ENCODE measurements at regions not wholly inside any gene's neighbourhood (a gene's known extent, or its start where the extent isn't known, plus 50 kb on each side); places are given as distances from the start of the nearest gene placed in this dataset.

GRCh38 chr13:74979703-74980102 is 502.3 kb downstream of the TBC1D4 start:
- no peak overlapping the region for H4K8ac ChIP-seq (ENCODE audit: low read depth, low read length)
- H3K18ac ChIP-seq (ENCODE audit: low read length), result no peak overlapping the region
- H3K4me2 ChIP-seq (ENCODE audit: low read length), result no peak overlapping the region
- H3K4me3 ChIP-seq (ENCODE audit: low read length), result no peak overlapping the region
- no peak overlapping the region for H2BK5ac ChIP-seq (ENCODE audit: low read length)
- no peaks in the 10 kb centered on the region for H3K79me2 ChIP-seq (ENCODE audit: control insufficient read depth, insufficient read depth, low read length)
- H3K9ac ChIP-seq (ENCODE audit: low read length), result no peak overlapping the region
- no peaks in the 10 kb centered on the region for H3K36me3 ChIP-seq (ENCODE audit: control insufficient read depth, insufficient read depth, low read length)
- H3K27ac ChIP-seq (ENCODE audit: low read depth, low read length), result no peak overlapping the region
- no peak overlapping the region for H3K56ac ChIP-seq (ENCODE audit: low read length)
- no peaks in the 10 kb centered on the region for H3K79me1 ChIP-seq (ENCODE audit: low read length)
- DNase-seq, result no peak
- H2BK15ac ChIP-seq (replicated peaks; ENCODE audit: low read depth), result no peak overlapping the region
- no peak overlapping the region for H3K23ac ChIP-seq (ENCODE audit: low read length)
- H4K5ac ChIP-seq (ENCODE audit: low read length), result no peak overlapping the region
- H3K27me3 ChIP-seq (ENCODE audit: insufficient read depth, low read length, poor library complexity), result no peaks in the 10 kb centered on the region
- no peak overlapping the region for H3K4ac ChIP-seq (ENCODE audit: low read depth, low read length)
- H3K4me1 ChIP-seq (ENCODE audit: control insufficient read depth, low read depth, low read length), result no peaks in the 10 kb centered on the region
- no CpG with 5 or more reads among the region's 2 CpGs for WGBS (ENCODE audit: extremely low coverage, insufficient coverage, low lambda C conversion rate)
- no peak overlapping the region for H2BK120ac ChIP-seq (ENCODE audit: low read depth, low read length)
- H2AK5ac ChIP-seq (ENCODE audit: low read length), result no peak overlapping the region

GRCh38 chr13:74978591-74978990 is 503.4 kb downstream of the TBC1D4 start:
- Histone ChIP-seq H2BK120ac (ENCODE audit: low read depth, low read length) (no peak overlapping the region), H4K8ac (ENCODE audit: low read depth, low read length) (no peak overlapping the region), H3K18ac (ENCODE audit: low read length) (no peak overlapping the region), H3K27me3 (ENCODE audit: insufficient read depth, low read length, poor library complexity) (no peaks in the 10 kb centered on the region), H3K4me2 (ENCODE audit: low read length) (no peak overlapping the region), H3K79me2 (ENCODE audit: control insufficient read depth, insufficient read depth, low read length) (no peaks in the 10 kb centered on the region), H2BK5ac (ENCODE audit: low read length) (no peak overlapping the region), H3K4ac (ENCODE audit: low read depth, low read length) (no peak overlapping the region), H3K9ac (ENCODE audit: low read length) (no peak overlapping the region), H2AK5ac (ENCODE audit: low read length) (no peak overlapping the region), H3K56ac (ENCODE audit: low read length) (no peak overlapping the region), H3K27ac (ENCODE audit: low read depth, low read length) (no peak overlapping the region), H3K4me3 (ENCODE audit: low read length) (no peak overlapping the region), H3K4me1 (ENCODE audit: control insufficient read depth, low read depth, low read length) (no peaks in the 10 kb centered on the region), H3K79me1 (ENCODE audit: low read length) (no peaks in the 10 kb centered on the region), H2BK15ac (replicated peaks; ENCODE audit: low read depth) (no peak overlapping the region), H4K5ac (ENCODE audit: low read length) (no peak overlapping the region), H3K23ac (ENCODE audit: low read length) (no peak overlapping the region), H3K36me3 (ENCODE audit: control insufficient read depth, insufficient read depth, low read length) (no peaks in the 10 kb centered on the region)
- DNase-seq, result peak; percentile 26
- no CpG with 5 or more reads among the region's 6 CpGs for WGBS (ENCODE audit: extremely low coverage, insufficient coverage, low lambda C conversion rate)

GRCh38 chr13:74977498-74977897 is 504.5 kb downstream of the TBC1D4 start:
- Histone ChIP-seq H2BK15ac (replicated peaks; ENCODE audit: low read depth) (no peak overlapping the region), H2BK5ac (ENCODE audit: low read length) (no peak overlapping the region), H2BK120ac (ENCODE audit: low read depth, low read length) (no peak overlapping the region), H3K23ac (ENCODE audit: low read length) (no peak overlapping the region), H4K5ac (ENCODE audit: low read length) (no peak overlapping the region), H3K79me1 (ENCODE audit: low read length) (no peaks in the 10 kb centered on the region), H3K4ac (ENCODE audit: low read depth, low read length) (no peak overlapping the region), H3K4me1 (ENCODE audit: control insufficient read depth, low read depth, low read length) (no peaks in the 10 kb centered on the region), H3K36me3 (ENCODE audit: control insufficient read depth, insufficient read depth, low read length) (no peaks in the 10 kb centered on the region), H3K79me2 (ENCODE audit: control insufficient read depth, insufficient read depth, low read length) (no peaks in the 10 kb centered on the region), H2AK5ac (ENCODE audit: low read length) (no peak overlapping the region), H3K18ac (ENCODE audit: low read length) (no peak overlapping the region), H3K4me2 (ENCODE audit: low read length) (no peak overlapping the region), H3K27ac (ENCODE audit: low read depth, low read length) (no peak overlapping the region), H4K8ac (ENCODE audit: low read depth, low read length) (no peak overlapping the region), H3K9ac (ENCODE audit: low read length) (no peak overlapping the region), H3K4me3 (ENCODE audit: low read length) (no peak overlapping the region), H3K27me3 (ENCODE audit: insufficient read depth, low read length, poor library complexity) (no peaks in the 10 kb centered on the region), H3K56ac (ENCODE audit: low read length) (no peak overlapping the region)
- no CpG with 5 or more reads among the region's 1 CpG for WGBS (ENCODE audit: extremely low coverage, insufficient coverage, low lambda C conversion rate)
- DNase-seq, result no peak

GRCh38 chr13:74975111-74975510 is 506.9 kb downstream of the TBC1D4 start:
- no CpG with 5 or more reads among the region's 2 CpGs for whole genome bisulfite sequencing (ENCODE audit: extremely low coverage, insufficient coverage, low lambda C conversion rate)
- Histone ChIP-seq H3K36me3 (ENCODE audit: control insufficient read depth, insufficient read depth, low read length) (no peaks in the 10 kb centered on the region), H4K5ac (ENCODE audit: low read length) (no peak overlapping the region), H3K23ac (ENCODE audit: low read length) (no peak overlapping the region), H3K4me1 (ENCODE audit: control insufficient read depth, low read depth, low read length) (no peaks in the 10 kb centered on the region), H4K8ac (ENCODE audit: low read depth, low read length) (no peak overlapping the region), H2BK5ac (ENCODE audit: low read length) (no peak overlapping the region), H3K27me3 (ENCODE audit: insufficient read depth, low read length, poor library complexity) (no peaks in the 10 kb centered on the region), H3K4ac (ENCODE audit: low read depth, low read length) (no peak overlapping the region), H2BK120ac (ENCODE audit: low read depth, low read length) (no peak overlapping the region), H3K27ac (ENCODE audit: low read depth, low read length) (no peak overlapping the region), H3K79me2 (ENCODE audit: control insufficient read depth, insufficient read depth, low read length) (no peaks in the 10 kb centered on the region), H3K9ac (ENCODE audit: low read length) (no peak overlapping the region), H3K79me1 (ENCODE audit: low read length) (no peaks in the 10 kb centered on the region), H3K4me2 (ENCODE audit: low read length) (no peak overlapping the region), H2AK5ac (ENCODE audit: low read length) (no peak overlapping the region), H3K56ac (ENCODE audit: low read length) (no peak overlapping the region), H3K18ac (ENCODE audit: low read length) (no peak overlapping the region), H2BK15ac (replicated peaks; ENCODE audit: low read depth) (no peak overlapping the region), H3K4me3 (ENCODE audit: low read length) (no peak overlapping the region)
- no peak for DNase-seq

GRCh38 chr13:74973935-74974879 is 507.8 kb downstream of the TBC1D4 start:
- H3K18ac ChIP-seq (ENCODE audit: low read length), result no peak overlapping the region
- no peak overlapping the region for H3K9ac ChIP-seq (ENCODE audit: low read length)
- no peaks in the 10 kb centered on the region for H3K79me1 ChIP-seq (ENCODE audit: low read length)
- H2BK15ac ChIP-seq (replicated peaks; ENCODE audit: low read depth), result no peak overlapping the region
- H3K27me3 ChIP-seq (ENCODE audit: insufficient read depth, low read length, poor library complexity), result no peaks in the 10 kb centered on the region
- H3K79me2 ChIP-seq (ENCODE audit: control insufficient read depth, insufficient read depth, low read length), result no peaks in the 10 kb centered on the region
- no peak overlapping the region for H2BK120ac ChIP-seq (ENCODE audit: low read depth, low read length)
- WGBS (ENCODE audit: extremely low coverage, insufficient coverage, low lambda C conversion rate), result no CpG with 5 or more reads among the region's 5 CpGs
- H2BK5ac ChIP-seq (ENCODE audit: low read length), result no peak overlapping the region
- no peak overlapping the region for H3K27ac ChIP-seq (ENCODE audit: low read depth, low read length)
- no peak for DNase-seq
- H3K4me1 ChIP-seq (ENCODE audit: control insufficient read depth, low read depth, low read length), result no peaks in the 10 kb centered on the region
- no peak overlapping the region for H3K4ac ChIP-seq (ENCODE audit: low read depth, low read length)
- no peak overlapping the region for H3K23ac ChIP-seq (ENCODE audit: low read length)
- no peaks in the 10 kb centered on the region for H3K36me3 ChIP-seq (ENCODE audit: control insufficient read depth, insufficient read depth, low read length)
- no peak overlapping the region for H4K8ac ChIP-seq (ENCODE audit: low read depth, low read length)
- no peak overlapping the region for H3K56ac ChIP-seq (ENCODE audit: low read length)
- no peak overlapping the region for H3K4me3 ChIP-seq (ENCODE audit: low read length)
- H4K5ac ChIP-seq (ENCODE audit: low read length), result no peak overlapping the region
- no peak overlapping the region for H2AK5ac ChIP-seq (ENCODE audit: low read length)
- H3K4me2 ChIP-seq (ENCODE audit: low read length), result no peak overlapping the region

- H3K56ac ChIP-seq (ENCODE audit: low read length), result no peak overlapping the region
- H3K27ac ChIP-seq (ENCODE audit: low read depth, low read length), result no peak overlapping the region
- no peaks in the 10 kb centered on the region for H3K4me1 ChIP-seq (ENCODE audit: control insufficient read depth, low read depth, low read length)
- peak; percentile 19 for DNase-seq
- no peak overlapping the region for H3K18ac ChIP-seq (ENCODE audit: low read length)
- H2AK5ac ChIP-seq (ENCODE audit: low read length), result no peak overlapping the region
- H2BK15ac ChIP-seq (replicated peaks; ENCODE audit: low read depth), result no peak overlapping the region
- H3K36me3 ChIP-seq (ENCODE audit: control insufficient read depth, insufficient read depth, low read length), result no peaks in the 10 kb centered on the region
- H3K4me3 ChIP-seq (ENCODE audit: low read length), result no peak overlapping the region
- H3K4ac ChIP-seq (ENCODE audit: low read depth, low read length), result no peak overlapping the region
- H3K27me3 ChIP-seq (ENCODE audit: insufficient read depth, low read length, poor library complexity), result no peaks in the 10 kb centered on the region
- H3K79me2 ChIP-seq (ENCODE audit: control insufficient read depth, insufficient read depth, low read length), result no peaks in the 10 kb centered on the region
- no peak overlapping the region for H3K23ac ChIP-seq (ENCODE audit: low read length)
- H3K4me2 ChIP-seq (ENCODE audit: low read length), result no peak overlapping the region
- H2BK120ac ChIP-seq (ENCODE audit: low read depth, low read length), result no peak overlapping the region
- H3K9ac ChIP-seq (ENCODE audit: low read length), result no peak overlapping the region
- H3K79me1 ChIP-seq (ENCODE audit: low read length), result no peaks in the 10 kb centered on the region
- H4K5ac ChIP-seq (ENCODE audit: low read length), result no peak overlapping the region
- no peak overlapping the region for H2BK5ac ChIP-seq (ENCODE audit: low read length)
- WGBS (ENCODE audit: extremely low coverage, insufficient coverage, low lambda C conversion rate), result no CpG with 5 or more reads among the region's 1 CpG
- H4K8ac ChIP-seq (ENCODE audit: low read depth, low read length), result no peak overlapping the region
Observed at GRCh38 chr13:74969419-74969818, 512.5 kb downstream of the TBC1D4 start.
